ENCODE measurements at regions not wholly inside any gene's neighbourhood (a gene's known extent, or its start where the extent isn't known, plus 50 kb on each side); places are given as distances from the start of the nearest gene placed in this dataset.
A peak's percentile ranks its signal among the peaks of the same experiment; 100 is the strongest.

DNA sequence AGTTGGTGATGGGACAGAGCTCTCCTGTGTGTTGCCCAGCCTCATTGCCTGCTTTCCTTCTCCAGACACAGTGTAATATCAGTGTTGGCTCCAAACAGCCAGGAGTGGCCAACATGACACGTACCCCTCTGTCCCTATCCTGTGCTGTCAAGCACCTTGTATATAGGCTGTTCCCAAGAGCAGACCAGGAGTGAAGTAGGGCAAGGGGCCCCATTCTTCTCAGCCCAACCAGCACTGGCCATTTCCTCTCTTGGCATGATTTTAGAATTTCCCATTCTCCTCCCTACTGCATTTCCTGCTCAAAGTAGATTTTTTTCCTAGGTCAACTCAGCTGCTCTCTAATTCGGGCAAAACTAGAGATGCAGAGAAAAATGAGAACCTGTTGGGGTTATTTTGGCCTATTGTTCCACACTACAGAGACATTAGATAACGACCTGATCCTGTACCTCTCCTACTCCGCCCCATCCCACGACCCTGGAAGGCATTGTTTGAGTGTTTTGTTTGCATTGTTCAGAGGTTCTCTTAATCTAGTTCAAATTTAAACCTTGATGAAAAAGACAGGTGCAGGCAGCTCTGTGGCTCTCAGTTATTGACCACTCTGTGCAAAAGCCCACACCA lies 95.6 kb downstream of the RASSF10 start:
- no peak for DNase-seq (ENCODE audit: low read depth in 2 of 2)

- DNase-seq (ENCODE audit: low read depth in 2 of 2): no peak
Measured at GRCh38 chr11:13105237-13105844, 96.2 kb downstream of the RASSF10 start.

DNA sequence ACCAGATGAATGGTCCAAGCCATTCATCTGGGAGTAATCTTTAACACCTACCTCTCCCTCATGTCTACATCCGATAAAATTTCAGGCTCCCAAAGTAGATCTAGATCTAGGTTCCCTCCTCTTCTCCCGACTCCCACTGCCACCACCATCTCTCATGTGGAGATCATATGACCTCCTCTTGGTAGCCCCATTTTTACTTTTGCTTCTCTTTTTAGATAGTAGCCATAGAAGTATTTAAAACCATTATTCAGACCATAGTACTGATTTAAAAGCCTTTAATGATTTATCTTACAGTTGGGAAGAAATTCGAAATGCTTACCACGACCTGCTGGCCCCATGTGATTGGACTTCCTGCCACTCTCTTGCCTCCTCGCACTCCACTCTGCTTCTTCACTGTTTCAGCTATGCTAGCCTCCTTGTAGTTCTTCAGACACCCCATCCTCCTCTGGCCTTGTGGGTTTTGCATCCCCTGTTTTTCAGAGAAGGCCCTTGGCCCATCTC lies 98.5 kb downstream of the RASSF10 start:
- DNase-seq (ENCODE audit: low read depth in 2 of 2): no peak

GRCh38 chr11:13108416-13108815 lies 99.3 kb downstream of the RASSF10 start:
- no peak for DNase-seq (ENCODE audit: low read depth in 2 of 2)

DNA sequence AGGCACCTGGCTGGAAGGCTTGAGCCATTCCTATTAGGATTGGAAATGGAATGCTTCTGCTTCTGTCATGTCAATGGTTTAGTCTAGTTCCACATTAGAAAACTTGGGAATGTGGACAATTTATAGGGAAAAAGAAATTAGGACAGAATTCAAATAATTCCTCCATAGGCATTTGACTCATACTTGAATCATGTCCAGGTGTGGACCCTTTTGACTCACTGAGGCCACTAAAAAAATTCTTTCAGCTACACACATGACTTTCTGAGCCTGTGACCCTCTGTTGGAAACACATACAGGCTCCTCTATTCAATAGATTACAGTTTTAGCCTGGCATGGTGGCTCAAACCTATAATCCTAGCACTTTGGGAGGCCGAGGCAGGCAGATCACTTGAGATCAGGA lies 100.5 kb downstream of the RASSF10 start:
- DNase-seq (ENCODE audit: low read depth in 2 of 2): no peak

DNA sequence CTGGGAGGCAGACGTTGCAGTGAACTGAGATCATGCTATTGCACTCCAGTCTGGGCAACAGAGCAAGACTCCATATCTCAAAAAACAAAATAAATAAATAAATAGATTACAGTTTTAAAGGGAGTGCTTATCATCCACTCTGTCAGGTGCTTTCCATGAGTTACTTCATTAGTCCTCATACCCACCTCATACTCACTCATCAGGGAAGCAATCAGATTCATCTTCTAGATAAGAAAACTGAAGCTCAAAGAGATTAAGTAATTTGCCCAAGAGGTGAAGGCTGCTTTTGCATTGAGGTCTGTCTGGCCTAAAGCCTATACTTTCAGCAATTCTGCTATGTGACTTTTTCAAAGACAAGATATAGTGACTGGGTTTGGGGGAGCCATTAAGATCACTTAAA lies 101.0 kb downstream of the RASSF10 start:
- no peak for DNase-seq (ENCODE audit: low read depth in 2 of 2)

- DNase-seq (ENCODE audit: low read depth in 2 of 2): no peak
Measured at GRCh38 chr11:13110929-13111812, 102.1 kb downstream of the RASSF10 start.

GRCh38 chr11:13111813-13112130 lies 102.7 kb downstream of the RASSF10 start:
- no peak for DNase-seq (ENCODE audit: low read depth in 2 of 2)

GRCh38 chr11:13114566-13115379 lies 105.7 kb downstream of the RASSF10 start:
- no peak for DNase-seq (ENCODE audit: low read depth in 2 of 2)

DNA sequence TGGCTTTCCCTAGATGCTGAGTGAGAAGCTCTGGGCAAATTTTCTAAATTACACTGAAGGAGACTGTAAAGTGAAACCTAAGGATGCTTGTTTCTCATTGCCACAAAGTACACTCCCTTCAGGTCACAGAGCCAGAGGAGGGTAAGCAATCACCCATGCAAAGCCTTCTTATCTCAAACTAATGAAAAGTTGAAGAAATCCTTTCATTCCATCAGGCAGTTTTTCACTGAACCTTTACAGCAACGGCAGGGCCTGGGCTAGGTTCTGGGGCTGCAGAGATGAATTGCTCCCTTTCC lies 106.2 kb downstream of the RASSF10 start:
- no peak for DNase-seq (ENCODE audit: low read depth in 2 of 2)

DNA sequence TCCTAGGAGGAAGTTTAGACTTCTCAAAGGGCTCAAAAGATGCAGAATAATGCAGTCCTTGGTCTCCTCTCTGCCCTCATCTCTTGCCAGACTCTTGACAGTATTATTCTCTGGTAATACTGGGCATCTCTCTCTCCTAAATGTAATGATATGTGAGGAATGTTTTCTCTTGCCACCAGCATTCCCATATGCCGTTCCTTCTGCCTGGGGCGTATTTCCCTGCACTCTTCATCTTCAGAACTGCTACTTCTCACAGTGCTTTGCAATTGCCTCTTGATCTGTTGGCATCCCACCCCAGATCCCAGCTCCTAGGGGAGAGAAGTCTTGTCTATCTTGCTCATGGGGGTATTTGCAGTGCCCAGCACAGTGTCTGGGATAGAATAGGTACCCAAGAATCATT lies 107.4 kb downstream of the RASSF10 start:
- no peak for DNase-seq (ENCODE audit: low read depth in 2 of 2)

DNA sequence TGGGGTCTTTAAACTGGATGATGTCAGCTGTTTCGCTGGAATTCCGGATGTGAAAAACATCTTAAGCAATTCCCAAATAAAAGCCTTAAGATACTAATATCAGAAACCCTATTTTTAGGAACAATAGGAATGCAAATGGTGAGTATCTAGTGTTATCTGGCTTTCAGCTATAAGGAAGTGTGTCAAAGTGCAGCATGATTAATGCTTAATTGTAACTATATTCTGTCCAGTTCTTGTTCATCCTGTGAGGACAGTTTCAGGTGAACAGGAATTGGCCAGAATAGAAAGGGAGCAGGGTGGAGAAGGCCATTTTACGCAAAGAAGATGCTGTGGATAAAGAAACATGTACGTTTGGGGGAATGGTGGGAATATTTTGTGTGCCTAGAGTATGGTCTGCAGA lies 108.2 kb downstream of the RASSF10 start:
- DNase-seq (ENCODE audit: low read depth in 2 of 2): no peak

DNA sequence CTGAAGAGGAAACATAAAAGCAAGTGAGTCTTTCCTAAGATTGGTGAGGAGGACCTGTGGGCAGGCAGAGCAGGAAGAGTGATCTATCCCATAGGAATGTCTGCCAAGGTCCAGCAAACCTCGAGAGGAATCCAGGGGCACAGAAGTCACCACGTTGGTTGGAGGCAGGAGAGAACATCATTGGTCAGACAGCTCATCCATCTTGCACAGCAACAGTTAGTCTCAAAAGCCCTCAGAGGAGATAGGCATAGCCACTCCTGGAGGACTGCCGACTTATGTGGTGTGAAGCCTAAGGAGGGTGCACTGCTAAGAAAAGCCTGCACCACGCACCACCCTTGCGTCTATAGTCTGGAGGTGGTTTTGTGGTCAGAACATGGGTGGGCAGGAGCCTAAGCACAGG lies 109.1 kb downstream of the RASSF10 start:
- peak in 1 of 2 experiments; percentile 36 for DNase-seq (ENCODE audit: low read depth in 2 of 2)

- DNase-seq (ENCODE audit: low read depth in 2 of 2): no peak
Measured at GRCh38 chr11:13118650-13119049, 109.5 kb downstream of the RASSF10 start.

DNA sequence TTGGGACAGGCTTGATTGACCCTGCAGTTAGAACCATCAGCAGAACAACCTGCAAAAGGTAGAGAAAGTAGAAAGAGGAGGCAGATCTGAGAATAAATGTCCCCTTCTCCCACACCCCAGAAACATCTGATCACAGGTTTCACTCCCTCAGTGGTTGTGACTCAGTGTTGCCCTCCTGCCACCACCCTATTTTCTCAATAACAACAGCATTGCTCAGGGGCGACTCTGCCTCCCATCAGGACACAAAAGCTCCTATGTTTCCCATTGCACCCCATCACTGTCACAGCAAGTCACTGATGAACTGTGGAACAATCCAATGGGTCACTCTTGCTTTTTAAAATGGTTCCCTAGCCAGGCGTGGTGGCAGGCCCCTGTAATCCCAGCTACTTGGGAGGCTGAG lies 110.2 kb downstream of the RASSF10 start:
- no peak for DNase-seq (ENCODE audit: low read depth in 2 of 2)

GRCh38 chr11:13119941-13120520 lies 110.9 kb downstream of the RASSF10 start:
- DNase-seq (ENCODE audit: low read depth in 2 of 2): no peak

GRCh38 chr11:13120691-13121090 lies 111.6 kb downstream of the RASSF10 start:
- DNase-seq (ENCODE audit: low read depth in 2 of 2): peak; percentile 60 to 62

DNA sequence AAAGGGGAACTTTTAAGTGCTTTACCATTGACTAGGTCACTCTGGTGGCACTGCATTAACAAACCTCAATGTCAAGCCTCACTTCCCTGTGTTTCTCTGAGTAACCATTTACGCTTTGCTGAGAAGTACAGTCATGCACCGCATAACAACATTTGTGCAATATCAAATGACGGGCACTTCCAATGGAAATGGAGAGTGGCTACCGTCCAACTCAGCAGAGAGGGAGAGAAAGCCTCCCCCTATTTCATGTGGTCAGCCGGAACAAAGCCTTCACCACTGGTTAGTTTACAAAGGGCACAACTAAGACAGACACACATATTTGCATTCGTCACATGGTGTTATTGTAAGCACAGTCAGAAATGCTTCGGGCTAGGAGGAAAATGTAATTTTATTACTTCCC lies 117.3 kb downstream of the RASSF10 start:
- no peak for DNase-seq (ENCODE audit: low read depth in 2 of 2)

DNA sequence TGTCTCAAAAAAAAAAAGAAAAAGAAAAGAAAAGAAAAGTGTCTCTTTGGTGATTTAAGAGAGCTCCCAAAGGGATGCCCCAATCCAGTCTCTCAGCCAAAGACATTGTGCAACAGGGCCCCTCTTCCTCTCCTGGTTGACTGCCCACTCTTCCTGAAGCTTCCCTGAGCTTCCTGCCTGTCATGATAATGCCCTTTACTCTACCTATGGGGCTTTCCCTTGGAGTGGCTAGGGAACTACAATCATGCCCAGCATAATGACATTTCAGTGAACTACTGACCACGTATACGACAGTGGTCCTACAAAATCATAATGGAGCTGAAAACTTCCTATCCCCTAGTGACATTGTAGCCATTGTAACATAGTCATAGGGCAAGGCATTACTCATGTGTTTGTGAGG lies 118.0 kb downstream of the RASSF10 start:
- no peak for DNase-seq (ENCODE audit: low read depth in 2 of 2)

GRCh38 chr11:13128354-13128753 lies 119.2 kb downstream of the RASSF10 start:
- no peak for DNase-seq (ENCODE audit: low read depth in 2 of 2)

GRCh38 chr11:13134066-13134465 lies 125.0 kb downstream of the RASSF10 start:
- no peak for DNase-seq (ENCODE audit: low read depth in 2 of 2)

DNA sequence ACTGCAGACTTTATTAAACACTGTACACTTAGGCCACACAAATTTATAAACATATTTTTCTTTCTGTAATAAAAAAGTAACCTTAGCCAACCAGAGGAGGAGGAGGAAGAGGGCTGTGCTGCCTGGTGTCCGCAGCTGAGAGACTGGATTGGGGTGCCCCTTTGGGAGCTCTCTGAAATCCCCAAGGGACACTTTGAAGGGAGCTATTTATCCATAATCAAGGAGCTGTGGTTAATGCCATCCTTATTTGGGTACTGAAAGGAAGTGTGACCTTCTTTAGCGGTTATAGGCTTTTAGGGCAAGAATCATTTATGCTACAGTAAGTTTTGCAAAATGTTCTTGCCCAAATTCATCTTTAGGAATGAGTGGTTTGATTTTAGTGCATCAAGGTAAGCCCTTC lies 125.8 kb downstream of the RASSF10 start:
- DNase-seq (ENCODE audit: low read depth in 2 of 2): no peak

All from fibroblast of skin of left biceps (primary cell).